Suppressor macrophage (primary cell): ENCODE measurements at regions not wholly inside any gene's neighbourhood (a gene's known extent, or its start where the extent isn't known, plus 50 kb on each side); places are given as distances from the start of the nearest gene placed in this dataset.

Source experiments
- DNase-seq, 4 experiments: peaks; one replicate each; pipeline ENCODE4 v3.0.0-alpha.2; 2020 to 2022

GRCh38 chr12:130104571-130105106 lies 57.6 kb upstream of the FZD10 start:
- DNase-seq, result no peak

- DNase-seq, result no peak
Observed at GRCh38 chr12:130109062-130109945, 53.0 kb upstream of the FZD10 start.

GRCh38 chr12:130110914-130111313 lies 51.4 kb upstream of the FZD10 start:
- DNase-seq, result no peak

- no peak for DNase-seq
Observed at GRCh38 chr12:130111965-130112496, 50.2 kb upstream of the FZD10 start.
